K562 (cell line): ENCODE measurements at regions not wholly inside any gene's neighbourhood (a gene's known extent, or its start where the extent isn't known, plus 50 kb on each side); places are given as distances from the start of the nearest gene placed in this dataset.

Experiments used
- CEBPB ChIP-seq: fragments of 450-650 bp; IDR thresholded peaks from 2 replicates; pipeline ENCODE4 v1.6.1; 2016; ENCODE audit warnings: missing genetic modification characterization, missing compliant biosample characterization
- EGR1 ChIP-seq: fragments of 450-650 bp; conservative IDR thresholded peaks from 2 replicates; pipeline ENCODE4 v1.6.1; 2017; ENCODE audit warnings: mild to moderate bottlenecking
- KAT2B ChIP-seq: IDR thresholded peaks from one replicate; pipeline ENCODE4 v1.6.1; 2012; ENCODE audit warnings: low read depth, mild to moderate bottlenecking, control low read depth, inconsistent platforms, low read length, moderate library complexity
- KLF1 ChIP-seq: fragments of 450-650 bp; IDR thresholded peaks from 2 replicates; pipeline ENCODE4 v1.6.1; 2016; ENCODE audit warnings: missing genetic modification characterization, missing compliant biosample characterization
- MTA1 ChIP-seq: fragments of 450-650 bp; IDR thresholded peaks from 2 replicates; pipeline ENCODE4 v1.6.1; 2017; ENCODE audit warnings: borderline replicate concordance
- NCOA1 ChIP-seq: fragments of 450-650 bp; IDR thresholded peaks from 2 replicates; pipeline ENCODE4 v1.6.1; 2016; ENCODE audit warnings: low read depth
- SMARCB1 ChIP-seq: IDR thresholded peaks from 2 replicates; pipeline ENCODE4 v1.6.1; 2011; ENCODE audit warnings: improper control_type of control experiment, low read depth; ENCODE audit not compliant: insufficient read length
- SMC3 ChIP-seq: conservative IDR thresholded peaks from 2 replicates; pipeline ENCODE4 v1.6.1; 2011; ENCODE audit warnings: low read depth, low read length, improper control_type of control experiment; ENCODE audit not compliant: insufficient read depth
- SREBF2 ChIP-seq: sonication (generic); formaldehyde crosslinking; IDR thresholded peaks from 2 replicates; pipeline ENCODE4 v1.4.0; 2020; ENCODE audit warnings: mild to moderate bottlenecking, missing genetic modification reagents
- ZC3H4 ChIP-seq: sonication (generic); formaldehyde crosslinking; IDR thresholded peaks from 2 replicates; pipeline ENCODE4 v1.9.0; 2021; ENCODE audit warnings: missing genetic modification reagents, borderline replicate concordance
- TF ChIP-seq, protein P1 (sequence below): fragments of 150-350 bp; IDR thresholded peaks from 2 replicates; pipeline ENCODE4 v1.6.1; 2014; ENCODE audit warnings: low read depth, mild to moderate bottlenecking, low read length, borderline replicate concordance
- TF ChIP-seq, protein P2 (sequence below), 3 experiments: IDR thresholded peaks in 2 of 3; conservative IDR thresholded peaks in 1 of 3; 2 replicates each; pipeline ENCODE4 v1.5.1; 2011 to 2012; ENCODE audit warnings: low read length in 3 of 3, mild to moderate bottlenecking in 3 of 3, control low read depth in 2 of 3, improper control_type of control experiment in 1 of 3, inconsistent platforms in 1 of 3, low read depth in 1 of 3, mixed read lengths in 1 of 3, moderate library complexity in 1 of 3; ENCODE audit not compliant: insufficient read depth in 2 of 3

DNA sequence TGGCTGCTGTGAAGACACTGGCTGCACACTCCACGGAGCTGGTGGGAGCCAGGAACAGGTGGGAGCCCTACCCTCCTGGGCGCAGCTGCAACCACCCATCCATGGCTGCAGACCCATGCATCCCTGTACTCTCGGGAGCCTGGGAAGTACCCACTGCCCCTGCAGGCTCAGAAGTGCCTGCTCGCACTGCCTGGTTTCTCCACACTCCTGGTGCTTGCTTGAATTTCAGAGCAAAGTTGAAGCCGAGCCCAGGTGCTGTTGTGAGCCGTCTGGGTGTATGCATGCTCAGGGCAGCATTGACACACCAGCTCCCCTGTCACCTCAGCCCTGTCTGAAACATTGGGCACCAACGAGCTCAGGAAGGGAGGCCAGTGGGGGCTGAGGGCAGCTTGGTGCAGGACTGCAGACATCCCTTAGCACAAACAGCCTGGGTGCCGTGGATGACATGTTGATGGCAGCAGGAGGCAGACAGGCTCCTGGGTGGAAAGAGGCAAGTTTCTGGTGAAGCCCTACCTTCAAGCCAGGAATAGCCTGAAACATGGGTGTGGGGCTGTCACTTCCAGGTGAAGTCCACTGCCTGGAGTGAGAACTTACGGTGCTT lies 585.9 kb downstream of the PCDH18 start:
- TF ChIP-seq, protein P1, sequence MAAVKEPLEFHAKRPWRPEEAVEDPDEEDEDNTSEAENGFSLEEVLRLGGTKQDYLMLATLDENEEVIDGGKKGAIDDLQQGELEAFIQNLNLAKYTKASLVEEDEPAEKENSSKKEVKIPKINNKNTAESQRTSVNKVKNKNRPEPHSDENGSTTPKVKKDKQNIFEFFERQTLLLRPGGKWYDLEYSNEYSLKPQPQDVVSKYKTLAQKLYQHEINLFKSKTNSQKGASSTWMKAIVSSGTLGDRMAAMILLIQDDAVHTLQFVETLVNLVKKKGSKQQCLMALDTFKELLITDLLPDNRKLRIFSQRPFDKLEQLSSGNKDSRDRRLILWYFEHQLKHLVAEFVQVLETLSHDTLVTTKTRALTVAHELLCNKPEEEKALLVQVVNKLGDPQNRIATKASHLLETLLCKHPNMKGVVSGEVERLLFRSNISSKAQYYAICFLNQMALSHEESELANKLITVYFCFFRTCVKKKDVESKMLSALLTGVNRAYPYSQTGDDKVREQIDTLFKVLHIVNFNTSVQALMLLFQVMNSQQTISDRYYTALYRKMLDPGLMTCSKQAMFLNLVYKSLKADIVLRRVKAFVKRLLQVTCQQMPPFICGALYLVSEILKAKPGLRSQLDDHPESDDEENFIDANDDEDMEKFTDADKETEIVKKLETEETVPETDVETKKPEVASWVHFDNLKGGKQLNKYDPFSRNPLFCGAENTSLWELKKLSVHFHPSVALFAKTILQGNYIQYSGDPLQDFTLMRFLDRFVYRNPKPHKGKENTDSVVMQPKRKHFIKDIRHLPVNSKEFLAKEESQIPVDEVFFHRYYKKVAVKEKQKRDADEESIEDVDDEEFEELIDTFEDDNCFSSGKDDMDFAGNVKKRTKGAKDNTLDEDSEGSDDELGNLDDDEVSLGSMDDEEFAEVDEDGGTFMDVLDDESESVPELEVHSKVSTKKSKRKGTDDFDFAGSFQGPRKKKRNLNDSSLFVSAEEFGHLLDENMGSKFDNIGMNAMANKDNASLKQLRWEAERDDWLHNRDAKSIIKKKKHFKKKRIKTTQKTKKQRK = no peak
- TF ChIP-seq, protein P2, sequence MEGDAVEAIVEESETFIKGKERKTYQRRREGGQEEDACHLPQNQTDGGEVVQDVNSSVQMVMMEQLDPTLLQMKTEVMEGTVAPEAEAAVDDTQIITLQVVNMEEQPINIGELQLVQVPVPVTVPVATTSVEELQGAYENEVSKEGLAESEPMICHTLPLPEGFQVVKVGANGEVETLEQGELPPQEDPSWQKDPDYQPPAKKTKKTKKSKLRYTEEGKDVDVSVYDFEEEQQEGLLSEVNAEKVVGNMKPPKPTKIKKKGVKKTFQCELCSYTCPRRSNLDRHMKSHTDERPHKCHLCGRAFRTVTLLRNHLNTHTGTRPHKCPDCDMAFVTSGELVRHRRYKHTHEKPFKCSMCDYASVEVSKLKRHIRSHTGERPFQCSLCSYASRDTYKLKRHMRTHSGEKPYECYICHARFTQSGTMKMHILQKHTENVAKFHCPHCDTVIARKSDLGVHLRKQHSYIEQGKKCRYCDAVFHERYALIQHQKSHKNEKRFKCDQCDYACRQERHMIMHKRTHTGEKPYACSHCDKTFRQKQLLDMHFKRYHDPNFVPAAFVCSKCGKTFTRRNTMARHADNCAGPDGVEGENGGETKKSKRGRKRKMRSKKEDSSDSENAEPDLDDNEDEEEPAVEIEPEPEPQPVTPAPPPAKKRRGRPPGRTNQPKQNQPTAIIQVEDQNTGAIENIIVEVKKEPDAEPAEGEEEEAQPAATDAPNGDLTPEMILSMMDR (IDR thresholded peaks at IDR 0.05 in 2 of 3, conservative IDR thresholded peaks at IDR 0.05 in 1 of 3; ENCODE audit: insufficient read depth in 2 of 3, low read depth in 1 of 3, low read length in 3 of 3) = no peak
- TF ChIP-seq CEBPB (tag) (no peak), SREBF2 (CRISPR knock-in tag) (no peak), SMC3 (no peak), NCOA1 (no peak), KLF1 (no peak), MTA1 (no peak), ZC3H4 (CRISPR knock-in tag) (no peak), SMARCB1 (no peak), EGR1 (no peak), KAT2B (no peak)
